Upper lobe of left lung (tissue), 4 donors: ENCODE measurements at regions not wholly inside any gene's neighbourhood (a gene's known extent, or its start where the extent isn't known, plus 50 kb on each side); places are given as distances from the start of the nearest gene placed in this dataset.

Experiments used
- CTCF ChIP-seq, 6 experiments: fragments of 450-650 bp in 4 of 6; fragments of 200-600 bp in 2 of 6; sonication (generic) in 2 of 6; IDR thresholded peaks; one replicate each; pipeline ENCODE4 v1.5.1; 2016 to 2019; ENCODE audit warnings: antibody characterized with exemption in 6 of 6
- POLR2A ChIP-seq, 4 donors: fragments of 450-650 bp; IDR thresholded peaks; one replicate each; pipeline ENCODE4 v1.5.1; 2016 to 2017; ENCODE audit warnings: antibody characterized with exemption in 4 of 4, mild to moderate bottlenecking in 2 of 4
- POLR2AphosphoS5 ChIP-seq, 2 donors: sonication (generic); formaldehyde crosslinking; IDR thresholded peaks; one replicate each; pipeline ENCODE4 v1.5.1; 2017; ENCODE audit warnings: antibody characterized with exemption in 2 of 2

- TF ChIP-seq CTCF (IDR thresholded peaks at IDR 0.05) (no peak), POLR2A (IDR thresholded peaks at IDR 0.05) (no peak), POLR2AphosphoS5 (IDR thresholded peaks at IDR 0.05) (no peak)
Observed at GRCh38 chr11:38646382-38646781, 2048.3 kb upstream of the RAG2 start.
